ENCODE measurements at regions not wholly inside any gene's neighbourhood (a gene's known extent, or its start where the extent isn't known, plus 50 kb on each side); places are given as distances from the start of the nearest gene placed in this dataset.

DNA sequence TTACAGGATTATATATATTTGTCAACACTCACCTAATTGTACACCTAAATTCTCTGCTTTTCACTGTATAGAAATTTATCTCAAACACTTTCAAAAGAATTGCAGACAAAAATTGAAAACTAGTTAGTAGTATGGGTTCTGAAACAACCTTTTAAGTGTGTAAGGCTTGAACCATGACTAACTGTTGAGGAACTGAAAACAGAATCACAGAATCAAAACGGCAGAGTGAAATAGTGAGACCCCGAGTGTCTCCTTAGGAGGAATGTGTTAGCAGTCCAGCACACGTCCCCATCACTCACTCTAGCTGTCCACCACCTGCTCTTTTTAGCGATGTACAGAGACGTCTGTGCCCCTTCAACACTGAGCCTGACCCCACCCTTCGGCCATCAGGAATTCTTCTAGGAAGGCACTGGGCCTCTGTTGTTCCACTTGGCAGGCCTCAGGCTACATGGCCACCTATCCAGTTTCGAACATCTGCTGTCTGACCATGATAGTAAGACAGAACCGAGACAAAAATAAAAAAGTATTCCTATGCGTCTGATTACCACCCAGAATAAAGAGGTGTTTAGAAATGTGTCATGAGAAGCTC, 227.4 kb downstream of the C6orf118 start:
- DNase-seq, result no peak

GRCh38 chr6:165077876-165078275, 231.5 kb downstream of the C6orf118 start:
- DNase-seq, result no peak

DNA sequence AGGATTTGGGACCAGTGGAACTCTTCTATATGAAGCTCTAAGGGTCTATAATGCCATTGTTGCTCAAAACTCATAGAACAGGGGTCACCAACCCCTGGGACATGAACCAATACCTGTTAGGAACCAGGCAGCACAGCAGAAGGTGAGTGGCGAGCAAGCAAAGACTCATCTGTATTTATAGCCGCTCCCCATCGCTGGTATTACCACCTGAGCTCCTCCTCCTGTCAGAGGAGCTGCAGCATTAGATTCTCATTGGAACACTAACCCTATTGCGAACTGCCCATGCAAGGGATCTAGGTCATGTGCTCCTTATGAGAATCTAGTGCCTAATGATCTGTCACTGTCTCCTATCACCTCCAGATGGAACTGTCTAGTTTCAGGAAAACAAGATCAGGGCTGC, 237.5 kb downstream of the C6orf118 start:
- DNase-seq, result no peak

DNA sequence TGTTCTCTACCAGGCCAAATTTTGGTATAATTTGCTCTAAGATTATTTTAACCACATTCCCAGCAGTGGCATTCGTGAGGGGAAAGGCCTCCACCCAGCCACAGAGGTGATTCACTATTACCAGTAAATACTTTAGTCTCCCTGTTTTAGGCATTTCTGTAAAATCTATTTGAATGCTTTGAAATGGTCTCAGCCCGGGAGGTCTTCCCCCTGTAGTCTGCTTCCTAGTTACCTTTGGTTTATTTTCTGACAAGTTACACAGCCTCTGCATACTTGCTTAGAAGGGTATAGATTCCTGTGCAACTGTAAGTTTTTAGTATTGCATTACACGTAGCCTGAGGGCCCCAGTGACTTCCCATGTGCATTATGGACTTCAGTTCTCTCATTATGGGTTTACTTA, 248.7 kb downstream of the C6orf118 start:
- no peak for DNase-seq

DNA sequence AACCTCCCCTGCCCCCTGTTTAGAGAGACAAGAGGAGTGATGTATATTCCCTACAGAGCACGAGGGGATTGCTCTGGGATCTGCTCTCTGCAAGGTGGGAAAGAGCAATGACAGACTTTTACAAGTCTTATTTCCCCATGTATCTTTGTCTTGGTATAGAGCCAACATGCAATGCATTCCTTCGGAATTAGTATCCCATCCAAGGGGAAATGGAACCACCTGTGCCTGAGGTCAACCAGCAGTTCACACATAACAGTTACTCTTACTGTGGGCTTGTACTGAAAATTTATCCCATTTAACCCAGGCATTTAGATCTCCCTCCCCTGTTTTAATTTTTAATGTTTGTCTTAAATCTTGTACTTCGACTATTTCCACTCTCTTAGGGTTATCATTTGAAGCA, 250.4 kb downstream of the C6orf118 start:
- DNase-seq, result peak; percentile 33

DNA sequence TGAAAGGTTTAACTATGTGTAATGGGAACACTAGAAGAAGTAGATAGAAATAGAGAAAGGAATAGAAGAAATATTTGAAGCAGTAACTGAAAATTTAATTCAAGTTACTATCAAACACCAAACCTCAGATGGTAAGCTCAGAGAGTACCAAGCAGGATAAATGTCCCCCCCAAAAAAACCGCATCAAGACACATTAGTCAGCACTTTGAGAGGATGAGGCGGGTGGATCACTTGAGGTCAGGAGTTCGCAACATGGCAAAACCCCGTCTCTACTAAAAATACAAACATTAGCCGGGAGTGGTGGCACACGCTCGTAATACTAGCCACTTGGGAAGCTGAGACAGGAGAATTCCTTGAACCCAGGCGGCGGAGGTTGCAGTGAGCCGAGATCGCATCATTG, 253.1 kb downstream of the C6orf118 start:
- DNase-seq, result no peak

GRCh38 chr6:165055231-165055630, 254.2 kb downstream of the C6orf118 start:
- DNase-seq, result no peak

GRCh38 chr6:165052561-165053480, 256.6 kb downstream of the C6orf118 start:
- no peak for DNase-seq

DNA sequence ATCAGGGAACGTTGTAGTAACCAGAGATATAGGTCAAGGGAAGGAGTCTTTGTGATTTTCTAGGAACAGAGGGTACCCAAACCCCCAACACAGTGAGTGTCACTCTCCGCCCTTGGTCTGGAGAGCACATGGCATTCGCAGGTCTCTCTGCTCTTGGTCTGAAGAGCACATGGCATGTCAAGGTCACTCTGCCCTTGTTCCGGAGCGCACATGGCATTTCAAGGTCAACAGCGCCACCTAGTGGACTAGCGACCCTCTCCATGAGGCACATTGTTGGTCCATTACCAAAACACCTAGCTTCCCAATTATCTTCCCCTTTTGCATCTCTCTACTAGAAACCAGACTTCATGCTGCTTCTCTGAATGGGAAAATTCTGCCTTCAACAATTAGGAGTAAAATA, 260.0 kb downstream of the C6orf118 start:
- peak; percentile 38 for DNase-seq

DNA sequence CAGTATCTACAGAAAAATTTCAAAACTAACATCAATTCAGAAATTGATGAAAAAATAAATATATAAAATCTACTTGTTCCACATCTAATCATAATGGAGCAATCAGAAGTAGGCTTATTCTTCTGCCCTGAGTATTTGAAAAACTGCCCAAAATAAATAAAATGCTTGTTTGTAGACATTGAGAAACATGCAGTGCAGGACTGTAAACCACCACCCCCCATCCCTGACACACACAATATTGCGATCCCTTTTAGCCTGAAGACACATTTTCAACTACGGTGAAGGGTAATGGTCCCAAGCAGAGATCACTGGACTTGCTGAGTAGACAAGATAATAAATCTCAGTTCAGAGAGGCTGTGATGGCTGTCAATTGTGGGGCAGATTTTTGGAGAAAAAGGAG, 261.5 kb downstream of the C6orf118 start:
- DNase-seq, result no peak

- DNase-seq, result no peak
Measured at GRCh38 chr6:165045631-165046030, 263.8 kb downstream of the C6orf118 start.

DNA sequence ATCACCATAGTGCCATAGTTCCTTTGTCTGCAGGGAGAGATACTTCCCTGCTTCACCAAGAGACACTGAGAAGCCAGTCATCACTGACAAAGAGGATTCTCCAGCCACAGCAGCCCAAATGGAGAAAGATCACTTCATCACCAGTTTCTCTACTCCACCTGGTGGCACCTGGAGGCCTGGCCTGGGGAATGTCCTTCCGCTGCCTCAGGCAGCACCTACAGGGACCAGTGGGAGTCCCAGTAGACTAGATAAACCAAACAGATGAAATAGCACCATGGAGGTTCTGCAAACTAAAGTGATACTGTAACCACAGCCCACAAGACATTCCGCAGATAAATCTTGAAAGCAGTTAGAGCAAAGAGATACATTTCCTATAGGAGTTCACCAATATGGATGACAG, 266.5 kb downstream of the C6orf118 start:
- no peak for DNase-seq

GRCh38 chr6:165040440-165040839, 269.0 kb downstream of the C6orf118 start:
- DNase-seq, result no peak

GRCh38 chr6:165034271-165034741, 275.1 kb downstream of the C6orf118 start:
- DNase-seq, result no peak

- DNase-seq, result no peak
Measured at GRCh38 chr6:165031502-165031901, 277.9 kb downstream of the C6orf118 start.

DNA sequence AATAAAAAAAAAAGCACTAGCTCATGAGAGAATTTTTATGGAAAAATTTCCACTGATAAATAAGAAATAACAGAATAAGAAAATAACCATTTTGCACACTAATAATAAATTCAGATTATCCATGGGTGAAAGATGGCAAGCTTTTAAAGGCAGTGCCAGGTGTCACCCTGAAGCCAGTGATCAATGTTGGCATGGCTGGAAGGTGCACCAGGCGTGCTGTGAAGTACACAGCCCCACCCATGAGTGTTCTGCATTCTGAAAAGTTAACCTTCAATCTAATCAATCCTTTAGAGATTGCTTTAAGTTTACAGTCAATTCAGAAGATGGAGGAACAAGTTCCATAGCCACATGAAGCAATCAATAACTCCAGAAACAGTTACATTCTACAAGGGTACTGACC, 284.4 kb downstream of the C6orf118 start:
- DNase-seq, result no peak

- DNase-seq, result no peak
Measured at GRCh38 chr6:165019681-165020080, 289.7 kb downstream of the C6orf118 start.

- no peak for DNase-seq
Measured at GRCh38 chr6:165015676-165016075, 293.7 kb downstream of the C6orf118 start.

DNA sequence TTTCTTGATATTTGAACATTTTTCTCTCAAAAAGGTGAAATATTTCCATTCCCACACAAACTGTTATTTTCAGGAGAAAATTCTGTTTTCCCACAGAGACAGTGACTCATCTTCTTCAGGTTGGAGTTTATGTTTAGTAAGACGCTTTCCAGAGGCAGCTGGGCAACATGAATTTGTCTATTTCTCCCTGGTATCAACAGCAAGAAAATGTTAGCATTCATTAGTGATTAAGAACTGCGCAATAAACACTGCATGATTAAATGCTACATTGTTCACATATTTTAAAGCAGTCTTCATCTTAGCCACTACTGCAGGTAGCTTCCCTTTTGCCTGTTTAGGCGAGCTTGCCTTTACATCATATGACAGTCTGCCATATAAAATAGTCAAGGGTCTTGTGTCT, 295.7 kb downstream of the C6orf118 start:
- DNase-seq, result no peak

DNA sequence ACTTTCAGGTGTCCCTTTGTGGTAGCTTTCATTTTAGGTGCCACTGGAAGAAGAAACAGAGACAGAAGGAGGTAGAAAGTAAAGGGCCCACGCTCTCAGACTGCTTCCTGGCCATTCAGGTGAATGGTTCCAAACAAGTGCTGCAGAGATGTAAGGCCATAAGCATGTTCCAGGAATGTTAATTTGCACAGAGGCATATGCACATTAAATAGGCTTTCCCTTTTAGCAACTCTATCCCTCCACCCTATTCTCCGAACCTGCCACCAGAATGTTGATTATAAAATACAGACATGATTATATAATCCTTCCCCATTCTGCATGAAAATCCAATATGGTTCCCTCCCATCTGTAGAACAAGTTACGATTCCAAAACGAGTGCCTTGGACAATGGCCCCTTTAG, 297.2 kb downstream of the C6orf118 start:
- no peak for DNase-seq

DNA sequence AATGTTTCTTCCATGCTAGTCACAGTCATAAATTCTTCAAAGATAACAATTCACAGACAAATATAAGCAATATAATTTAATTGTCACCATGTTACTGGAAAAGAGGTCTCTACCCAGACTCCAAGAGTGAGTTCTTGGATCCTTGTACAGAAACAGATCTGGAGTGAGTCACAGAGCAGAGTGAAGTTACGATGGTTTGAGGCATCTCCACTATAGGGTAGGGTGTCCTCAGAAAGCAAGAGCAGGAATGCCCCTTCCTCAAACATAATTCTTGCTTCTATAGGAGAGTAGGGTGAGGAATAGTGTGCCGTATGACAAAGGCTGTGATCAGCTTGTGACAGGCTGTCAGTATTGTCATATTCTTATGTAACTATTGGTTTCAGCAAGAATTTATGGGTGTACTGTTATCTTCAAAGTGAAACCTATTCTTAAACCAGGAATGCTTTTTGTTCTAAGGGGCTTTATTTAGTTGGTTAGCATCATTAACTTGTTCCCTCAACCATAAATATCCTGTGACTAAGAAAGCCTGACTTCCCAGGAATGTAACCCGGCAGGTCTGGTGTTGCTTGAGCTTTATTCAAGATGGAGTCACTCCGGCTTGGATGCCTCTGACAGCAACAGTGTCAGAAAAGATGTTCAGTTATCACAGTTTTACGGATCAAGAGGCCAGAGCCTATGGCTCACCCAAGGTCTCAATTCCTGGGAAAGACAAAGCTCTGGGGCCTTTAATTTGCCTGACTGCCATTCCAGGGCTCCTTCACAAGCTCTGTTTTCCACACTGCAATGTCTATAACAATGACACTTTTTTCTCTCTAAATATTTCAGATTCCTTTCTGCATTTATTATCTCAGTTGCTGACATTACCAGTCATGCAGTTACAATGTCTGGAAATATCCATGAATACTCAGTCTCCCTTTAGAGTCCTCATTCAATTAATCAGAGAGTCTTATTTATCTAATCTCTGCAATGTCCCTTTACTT, 298.6 kb downstream of the C6orf118 start:
- DNase-seq, result no peak

DNA sequence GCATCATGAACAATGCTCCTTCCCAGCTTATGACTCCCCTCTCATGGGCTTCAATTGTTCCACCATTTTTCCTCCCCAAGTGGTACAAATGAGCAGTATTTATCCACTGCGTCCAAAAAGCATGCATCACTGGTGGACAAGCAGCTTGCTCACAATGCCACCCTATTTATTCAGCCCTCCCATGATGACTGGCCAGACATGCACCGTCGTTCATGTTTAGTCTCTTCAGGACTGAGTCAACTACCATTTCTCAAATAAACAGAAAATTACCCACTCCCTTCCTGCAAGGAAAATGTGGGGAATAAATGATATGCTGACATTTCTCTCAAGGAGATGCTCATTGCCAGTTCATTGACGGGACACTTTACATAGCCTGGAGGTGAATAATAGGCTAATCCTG, 300.4 kb downstream of the C6orf118 start:
- no peak for DNase-seq

GRCh38 chr6:165002866-165003265, 306.5 kb downstream of the C6orf118 start:
- no peak for DNase-seq
